DMS153 treated with DMSO at 0.1 percent for 48 hours (cell line): ENCODE measurements at regions not wholly inside any gene's neighbourhood (a gene's known extent, or its start where the extent isn't known, plus 50 kb on each side); places are given as distances from the start of the nearest gene placed in this dataset.
"Not testable (repeated sequence)": the region's sequence is repeated elsewhere in the genome, so short reads cannot be mapped to it uniquely, and the experiment has no call there.

Experiments used
- DNase-seq: peaks from one replicate; lab custom pipeline; 2025; ENCODE audit not compliant: unreplicated experiment; lab: John Stamatoyannopoulos, UW

GRCh38 chr3:145333427-145333826, 827.6 kb downstream of the PLOD2 start:
- DNase-seq: not testable (repeated sequence)

GRCh38 chr3:145333931-145334330, 827.1 kb downstream of the PLOD2 start:
- DNase-seq: no peak

- DNase-seq: no peak
Observed at GRCh38 chr3:145355206-145355605, 805.8 kb downstream of the PLOD2 start.

GRCh38 chr3:145357453-145357852, 803.5 kb downstream of the PLOD2 start:
- DNase-seq: no peak

- DNase-seq: no peak
Observed at GRCh38 chr3:145359040-145359439, 801.9 kb downstream of the PLOD2 start.

GRCh38 chr3:145368748-145369147, 792.2 kb downstream of the PLOD2 start:
- no peak for DNase-seq

GRCh38 chr3:145370870-145371269, 790.1 kb downstream of the PLOD2 start:
- DNase-seq: no peak

- DNase-seq: no peak
Observed at GRCh38 chr3:145377301-145377700, 783.7 kb downstream of the PLOD2 start.

GRCh38 chr3:145383416-145383815, 777.6 kb downstream of the PLOD2 start:
- DNase-seq: no peak

GRCh38 chr3:145384307-145384706, 776.7 kb downstream of the PLOD2 start:
- DNase-seq: no peak

- DNase-seq: no peak
Observed at GRCh38 chr3:145387211-145387610, 773.8 kb downstream of the PLOD2 start.

GRCh38 chr3:145395421-145395820, 765.6 kb downstream of the PLOD2 start:
- DNase-seq: no peak

GRCh38 chr3:145411605-145412004, 749.4 kb downstream of the PLOD2 start:
- DNase-seq: no peak

GRCh38 chr3:145417678-145418077, 743.3 kb downstream of the PLOD2 start:
- no peak for DNase-seq

- DNase-seq: no peak
Observed at GRCh38 chr3:145422556-145422955, 738.4 kb downstream of the PLOD2 start.

- no peak for DNase-seq
Observed at GRCh38 chr3:145427355-145427754, 733.6 kb downstream of the PLOD2 start.

GRCh38 chr3:145429546-145429945, 731.4 kb downstream of the PLOD2 start:
- DNase-seq: no peak

GRCh38 chr3:145448436-145448835, 712.5 kb downstream of the PLOD2 start:
- DNase-seq: no peak

GRCh38 chr3:145450018-145450682, 710.8 kb downstream of the PLOD2 start:
- no peak for DNase-seq

GRCh38 chr3:145457825-145458552, 703.0 kb downstream of the PLOD2 start:
- no peak for DNase-seq

- not testable (repeated sequence) for DNase-seq
Observed at GRCh38 chr3:145459681-145460080, 701.3 kb downstream of the PLOD2 start.

- no peak for DNase-seq
Observed at GRCh38 chr3:145471976-145472375, 689.0 kb downstream of the PLOD2 start.

GRCh38 chr3:145482735-145483134, 678.2 kb downstream of the PLOD2 start:
- DNase-seq: not testable (repeated sequence)
